ENCODE measurements at regions not wholly inside any gene's neighbourhood (a gene's known extent, or its start where the extent isn't known, plus 50 kb on each side); places are given as distances from the start of the nearest gene placed in this dataset.
"Not testable (repeated sequence)": the region's sequence is repeated elsewhere in the genome, so short reads cannot be mapped to it uniquely, and the experiment has no call there.

GRCh38 chr10:131557956-131558355 lies 246.4 kb upstream of the TCERG1L start:
- not testable (repeated sequence) for DNase-seq (ENCODE audit: extremely low read depth in 1 of 2, low read depth in 1 of 2)

DNA sequence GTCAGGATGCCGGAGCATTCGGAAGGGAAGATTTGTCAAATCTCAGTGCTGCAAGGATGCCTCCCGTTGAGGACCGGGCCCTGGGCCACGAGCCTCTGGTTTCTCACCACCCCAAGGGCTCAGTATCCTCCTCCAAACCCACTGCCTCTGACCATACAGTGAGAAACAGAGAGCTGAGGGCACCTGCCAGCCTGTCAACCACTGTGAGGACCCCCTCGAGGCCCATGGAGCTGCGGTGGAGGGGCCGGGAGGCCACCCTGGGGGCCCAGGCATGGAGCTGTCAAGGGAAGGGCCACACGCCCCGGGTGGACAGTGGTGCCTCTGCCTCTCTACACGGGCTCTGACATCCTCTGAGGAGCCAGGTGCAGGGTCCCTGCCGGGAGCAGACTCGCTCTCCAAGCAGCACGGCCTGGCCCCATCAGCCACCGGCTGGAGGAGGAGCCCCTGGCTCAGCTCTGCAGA lies 248.0 kb upstream of the TCERG1L start:
- DNase-seq (ENCODE audit: extremely low read depth in 1 of 2, low read depth in 1 of 2): no peak

DNA sequence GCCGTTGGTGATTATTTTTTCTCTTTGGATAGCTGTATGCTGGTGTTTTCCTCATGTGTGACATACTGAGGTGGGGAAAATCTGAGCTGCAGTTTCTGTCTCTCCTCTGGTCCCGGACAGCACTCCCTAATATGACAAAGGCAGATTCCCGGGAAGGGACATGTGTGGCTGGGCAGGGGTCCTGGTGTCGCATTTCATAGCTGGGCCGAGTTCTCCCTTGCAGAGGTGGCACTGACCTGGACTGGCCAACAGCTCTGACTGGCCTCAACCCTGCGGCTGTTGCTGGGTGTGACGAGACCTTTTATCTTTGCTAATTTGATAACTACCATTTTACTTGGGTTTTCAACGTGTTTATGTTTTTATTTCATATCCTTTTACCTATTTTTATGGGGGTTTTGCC lies 248.6 kb upstream of the TCERG1L start:
- no peak for DNase-seq (ENCODE audit: extremely low read depth in 1 of 2, low read depth in 1 of 2)

GRCh38 chr10:131560706-131561355 lies 249.3 kb upstream of the TCERG1L start:
- no peak for DNase-seq (ENCODE audit: extremely low read depth in 1 of 2, low read depth in 1 of 2)

DNA sequence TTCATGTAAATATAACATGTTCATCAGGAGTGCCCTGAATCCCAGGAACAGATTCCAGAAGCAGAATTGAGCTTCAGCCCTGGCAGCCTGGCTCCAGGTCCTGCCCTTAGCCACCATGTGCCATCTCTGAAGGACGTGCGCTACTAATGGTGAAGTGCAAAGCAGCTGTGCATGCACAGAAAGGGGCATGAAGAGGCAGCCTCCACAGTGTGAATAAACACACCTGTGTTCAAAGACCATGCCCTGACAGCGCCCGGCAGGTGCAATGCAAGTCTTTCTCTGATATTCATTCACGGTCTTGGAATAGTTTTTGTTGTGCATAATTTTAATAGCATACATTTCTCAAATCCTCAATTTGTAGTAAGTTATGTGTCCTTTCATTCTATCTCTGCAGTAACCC lies 250.4 kb upstream of the TCERG1L start:
- DNase-seq (ENCODE audit: extremely low read depth in 1 of 2, low read depth in 1 of 2): no peak

DNA sequence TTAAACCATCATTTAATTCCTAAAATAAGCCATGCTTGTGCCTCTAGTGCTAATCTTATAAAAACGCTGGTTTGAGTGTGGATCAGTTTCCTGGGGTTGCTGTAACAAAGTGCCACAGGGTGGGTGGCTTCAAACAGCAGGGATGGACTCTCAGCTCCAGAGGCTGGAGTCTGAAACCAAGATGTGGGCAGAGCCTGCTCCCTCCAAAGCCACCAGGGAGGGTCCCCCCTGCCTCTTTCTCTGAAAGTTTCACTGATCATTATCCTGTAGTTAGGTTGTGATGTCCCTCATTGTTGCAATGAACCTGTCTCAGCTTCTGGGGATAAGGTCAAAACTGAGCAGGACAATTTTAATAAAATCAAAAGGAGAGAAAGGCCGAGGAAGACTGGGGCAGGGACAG lies 251.9 kb upstream of the TCERG1L start:
- no peak for DNase-seq (ENCODE audit: extremely low read depth in 1 of 2, low read depth in 1 of 2)

DNA sequence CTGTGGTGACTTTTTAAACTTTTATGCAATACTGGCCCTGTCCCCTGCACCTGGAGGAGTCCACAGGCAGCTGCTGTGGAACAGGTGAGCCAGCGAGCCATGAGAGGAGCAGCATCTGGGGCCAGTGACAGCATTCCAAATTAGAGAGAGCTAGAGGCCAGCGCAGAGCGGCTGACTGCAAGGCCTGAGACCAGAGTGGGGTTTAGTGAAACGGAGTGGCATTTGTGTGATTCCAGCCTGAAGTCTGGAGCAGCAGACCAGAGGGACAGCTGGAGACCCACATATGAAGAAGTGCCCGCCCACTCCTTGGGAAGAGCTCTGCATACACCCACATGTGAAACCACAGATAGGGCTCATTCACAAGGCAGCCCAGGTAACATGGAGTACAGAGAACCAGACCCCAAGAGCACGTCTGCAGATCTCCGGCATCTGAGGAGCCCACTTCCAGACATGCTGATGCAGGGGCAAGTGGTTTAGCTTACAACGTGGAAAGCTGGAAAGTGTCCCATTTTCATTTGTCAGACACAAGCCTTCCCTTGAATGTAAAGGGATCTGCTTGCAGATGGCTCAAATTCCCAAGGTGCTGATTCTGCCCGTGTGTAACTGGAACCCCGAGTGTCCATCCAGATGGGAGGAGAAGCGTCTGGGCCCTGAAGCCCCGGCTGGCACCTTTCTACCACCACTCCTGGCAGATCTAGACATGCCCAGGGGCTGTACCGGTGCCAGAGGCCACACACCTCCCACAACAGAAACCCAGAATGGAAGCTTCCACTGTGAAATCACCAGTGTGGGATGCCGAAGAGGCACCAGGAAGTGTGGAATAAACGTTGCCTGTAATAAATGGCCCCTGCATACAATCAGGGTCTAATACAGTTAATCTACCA lies 256.0 kb upstream of the TCERG1L start:
- DNase-seq (ENCODE audit: extremely low read depth in 1 of 2, low read depth in 1 of 2): no peak

DNA sequence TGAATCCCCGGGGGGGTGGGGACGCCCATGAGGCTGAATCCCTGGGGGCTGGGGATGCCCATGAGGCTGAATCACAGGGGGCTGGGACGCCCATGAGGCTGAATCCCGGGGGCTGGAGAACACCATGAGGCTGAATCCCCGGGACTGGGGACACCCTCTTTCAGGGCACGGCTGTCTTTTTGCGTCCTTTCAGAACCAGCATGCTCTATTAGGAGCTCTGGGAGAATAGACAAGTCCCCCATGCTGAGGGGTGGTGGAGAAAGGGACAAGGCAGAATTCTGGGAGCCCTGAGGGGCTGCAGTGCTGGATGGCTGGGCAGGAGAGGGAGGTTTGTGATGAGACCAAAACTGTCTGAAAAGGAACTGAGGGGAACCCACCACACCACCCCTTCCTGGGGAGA lies 257.3 kb upstream of the TCERG1L start:
- no peak for DNase-seq (ENCODE audit: extremely low read depth in 1 of 2, low read depth in 1 of 2)

- no peak for DNase-seq (ENCODE audit: extremely low read depth in 1 of 2, low read depth in 1 of 2)
Measured at GRCh38 chr10:131569851-131570715, 258.6 kb upstream of the TCERG1L start.

DNA sequence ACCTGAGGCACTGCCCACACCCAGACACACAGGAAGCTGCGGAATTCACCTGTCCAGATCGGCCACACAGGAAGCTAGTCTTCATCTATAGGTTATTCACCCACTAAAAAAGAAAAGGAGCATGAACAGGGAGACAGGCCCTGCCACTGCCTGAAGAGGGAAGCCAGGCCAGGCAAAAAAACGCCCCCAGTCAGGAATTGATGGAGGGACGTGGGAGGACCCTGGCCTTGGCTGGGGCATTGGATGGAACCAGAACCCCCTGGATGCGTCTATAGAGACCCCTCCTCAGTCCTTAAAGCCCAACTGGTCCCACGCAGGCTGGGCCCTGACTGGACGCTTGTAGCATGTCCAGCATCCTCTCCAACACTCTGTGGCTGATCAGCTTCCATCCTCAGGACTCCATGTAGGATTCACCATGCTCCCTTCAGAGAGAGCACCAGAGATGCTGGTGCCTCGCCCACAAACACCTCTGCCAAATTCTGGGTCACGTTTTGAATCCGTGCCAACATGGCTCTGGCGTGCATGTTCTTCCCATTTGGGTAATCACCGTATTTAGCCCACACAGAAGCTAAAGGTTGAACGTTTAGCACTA lies 259.3 kb upstream of the TCERG1L start:
- DNase-seq (ENCODE audit: extremely low read depth in 1 of 2, low read depth in 1 of 2): no peak

DNA sequence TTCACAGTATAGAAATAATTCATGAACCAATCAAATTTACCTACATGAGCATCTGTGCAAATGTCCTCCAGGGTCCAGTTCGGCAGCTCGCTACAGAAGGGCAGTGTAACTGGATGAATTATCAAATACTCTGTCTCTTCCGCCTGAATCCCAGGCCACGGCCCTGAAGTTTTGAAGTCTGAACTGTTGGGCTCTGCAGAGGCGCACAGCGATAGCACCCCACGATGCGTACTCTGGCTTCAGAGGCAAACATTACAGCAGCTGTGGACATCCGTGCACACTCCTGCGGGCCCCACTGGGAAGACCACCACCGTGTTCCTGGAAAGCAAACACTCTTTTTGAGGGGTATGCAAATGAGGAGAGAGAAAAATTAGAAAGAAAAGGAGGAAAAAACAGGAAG lies 259.8 kb upstream of the TCERG1L start:
- no peak for DNase-seq (ENCODE audit: extremely low read depth in 1 of 2, low read depth in 1 of 2)

DNA sequence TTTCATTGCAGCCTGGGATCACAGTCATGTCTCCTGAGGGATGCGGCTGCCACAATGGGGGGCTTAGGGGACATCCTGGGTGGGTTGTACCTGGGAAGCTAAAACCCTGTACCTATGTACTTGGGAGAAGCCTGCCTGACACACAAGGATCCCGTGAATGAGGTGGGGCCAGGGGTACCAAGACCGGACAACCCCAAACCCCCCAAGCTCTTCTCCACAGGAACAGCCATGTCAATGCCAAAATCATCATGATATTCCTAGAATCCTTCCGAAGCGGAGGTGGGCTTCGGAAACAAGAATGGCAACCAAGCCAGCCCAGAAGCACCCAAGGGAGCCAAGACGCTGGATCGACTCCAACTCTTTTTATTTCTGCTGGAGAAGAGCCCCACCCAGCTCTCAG lies 260.3 kb upstream of the TCERG1L start:
- DNase-seq (ENCODE audit: extremely low read depth in 1 of 2, low read depth in 1 of 2): no peak

DNA sequence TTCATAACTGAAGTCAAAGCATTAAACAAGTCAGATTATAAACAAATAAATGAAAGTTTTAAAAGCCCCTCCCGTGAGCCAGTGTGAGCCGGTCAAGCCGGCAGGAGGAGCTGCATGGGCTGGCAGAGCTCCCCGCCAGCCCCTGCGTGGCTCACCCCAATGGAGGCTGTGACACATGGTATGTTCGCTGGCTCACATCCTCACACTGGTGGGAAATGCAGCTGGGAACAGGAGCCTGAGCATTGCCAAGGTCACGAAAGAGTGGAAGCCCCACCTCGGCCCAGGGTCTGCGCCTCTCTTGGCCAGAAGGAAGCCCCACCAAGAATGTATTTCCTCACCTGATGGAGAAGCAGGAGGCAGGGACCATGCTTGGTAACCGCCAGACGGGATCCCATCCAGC lies 261.7 kb upstream of the TCERG1L start:
- no peak for DNase-seq (ENCODE audit: extremely low read depth in 1 of 2, low read depth in 1 of 2)

- no peak for DNase-seq (ENCODE audit: extremely low read depth in 1 of 2, low read depth in 1 of 2)
Measured at GRCh38 chr10:131573707-131574106, 262.2 kb upstream of the TCERG1L start.

DNA sequence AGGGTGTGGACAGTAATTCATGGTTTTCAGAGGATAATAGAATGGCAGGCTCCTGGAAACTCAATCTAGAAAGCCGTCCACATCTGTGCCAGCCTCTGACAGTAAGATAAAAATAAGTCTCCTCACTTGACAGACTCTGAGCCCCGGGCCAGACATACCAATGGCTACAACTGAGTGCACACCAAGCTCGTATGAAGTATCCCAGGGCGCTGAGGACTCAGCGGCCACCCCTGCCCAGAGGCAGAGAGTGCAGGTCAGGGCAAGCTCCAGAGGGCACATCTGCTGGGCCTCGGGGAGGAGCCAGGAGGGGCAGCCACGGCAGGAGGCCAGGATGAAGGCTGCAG lies 262.8 kb upstream of the TCERG1L start:
- DNase-seq (ENCODE audit: extremely low read depth in 1 of 2, low read depth in 1 of 2): no peak

DNA sequence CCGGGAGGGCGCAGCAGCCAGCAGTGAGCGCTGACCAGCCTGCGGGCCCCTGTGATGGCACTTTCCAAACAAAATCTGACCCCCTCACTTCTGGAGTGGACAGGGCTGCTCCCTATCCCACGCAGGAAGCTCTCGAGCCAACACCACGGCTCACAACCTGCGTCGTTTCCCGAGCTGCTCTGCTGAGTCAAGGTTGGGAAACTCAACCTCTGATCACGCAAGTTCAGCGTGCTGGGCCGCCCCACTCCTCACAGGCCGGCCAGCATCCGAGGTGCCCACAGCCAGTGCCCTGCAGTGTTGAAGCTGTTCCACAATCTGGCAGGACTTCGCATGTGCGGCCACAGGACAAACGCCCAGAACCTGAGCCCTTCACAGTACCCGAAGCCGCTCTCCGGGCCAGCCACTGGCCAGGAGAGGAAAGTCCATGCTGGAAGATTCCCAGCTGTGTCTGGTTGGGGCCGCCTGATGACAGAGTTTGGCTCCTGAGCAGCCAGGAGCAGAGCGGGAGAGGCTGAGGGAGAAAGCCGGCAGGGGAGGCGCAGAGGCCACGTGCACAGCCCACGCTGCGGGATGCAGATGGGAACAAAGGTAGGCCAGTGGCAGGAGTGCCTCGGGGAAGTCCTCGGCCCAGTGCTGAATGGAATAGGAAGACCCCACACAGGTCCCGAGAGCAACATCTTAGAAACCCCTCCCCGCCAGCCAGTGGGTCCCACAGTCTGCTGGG lies 263.3 kb upstream of the TCERG1L start:
- DNase-seq (ENCODE audit: extremely low read depth in 1 of 2, low read depth in 1 of 2): no peak

- no peak for DNase-seq (ENCODE audit: extremely low read depth in 1 of 2, low read depth in 1 of 2)
Measured at GRCh38 chr10:131575877-131576276, 264.4 kb upstream of the TCERG1L start.

DNA sequence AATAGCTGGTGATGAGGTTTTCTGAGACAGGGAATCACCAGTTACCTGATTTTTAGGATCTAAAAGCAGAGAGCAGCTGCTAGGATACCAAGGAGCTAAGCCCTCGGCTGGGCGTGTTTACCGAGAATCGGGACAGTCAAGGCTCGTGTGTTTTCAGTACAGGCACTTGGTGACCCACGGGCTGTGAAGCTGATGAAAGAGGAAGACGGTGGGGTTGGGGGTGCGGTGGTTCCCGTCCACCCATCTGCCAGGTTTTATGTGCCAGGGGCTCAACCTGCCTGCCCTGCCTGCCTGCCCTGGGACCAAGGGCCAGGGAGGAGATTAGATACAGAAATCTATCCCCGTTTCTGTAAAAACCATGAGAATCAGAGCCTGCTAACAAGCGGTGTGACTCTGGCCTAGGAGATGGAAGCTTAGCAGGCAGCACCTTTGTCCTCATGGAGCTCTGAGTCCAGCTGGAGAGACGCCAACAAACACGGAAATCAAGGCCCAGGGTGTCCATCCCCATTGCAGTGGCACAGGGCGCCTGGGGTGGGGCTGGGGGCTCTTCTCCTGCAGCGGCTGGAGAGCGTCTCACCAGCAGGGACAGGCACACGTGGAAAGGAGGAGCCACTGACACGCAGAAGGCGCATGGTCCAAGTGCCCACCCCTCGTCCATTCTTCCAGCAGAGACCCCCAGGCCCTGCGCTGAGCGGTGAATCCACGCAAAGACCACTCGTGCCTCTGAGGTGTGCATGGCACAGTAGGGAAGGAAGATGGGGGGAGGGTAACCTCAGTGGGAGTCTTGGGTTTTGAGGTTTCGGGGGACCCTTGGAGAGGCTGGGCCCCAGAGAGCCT lies 265.0 kb upstream of the TCERG1L start:
- no peak for DNase-seq (ENCODE audit: extremely low read depth in 1 of 2, low read depth in 1 of 2)

- DNase-seq (ENCODE audit: extremely low read depth in 1 of 2, low read depth in 1 of 2): no peak
Measured at GRCh38 chr10:131577178-131577555, 265.6 kb upstream of the TCERG1L start.

Measured in activated CD8-positive, alpha-beta memory T cell treated with anti-CD3 and anti-CD28 coated beads for 1 hour (primary cell).